ENCODE measurements at regions not wholly inside any gene's neighbourhood (a gene's known extent, or its start where the extent isn't known, plus 50 kb on each side); places are given as distances from the start of the nearest gene placed in this dataset.

DNA sequence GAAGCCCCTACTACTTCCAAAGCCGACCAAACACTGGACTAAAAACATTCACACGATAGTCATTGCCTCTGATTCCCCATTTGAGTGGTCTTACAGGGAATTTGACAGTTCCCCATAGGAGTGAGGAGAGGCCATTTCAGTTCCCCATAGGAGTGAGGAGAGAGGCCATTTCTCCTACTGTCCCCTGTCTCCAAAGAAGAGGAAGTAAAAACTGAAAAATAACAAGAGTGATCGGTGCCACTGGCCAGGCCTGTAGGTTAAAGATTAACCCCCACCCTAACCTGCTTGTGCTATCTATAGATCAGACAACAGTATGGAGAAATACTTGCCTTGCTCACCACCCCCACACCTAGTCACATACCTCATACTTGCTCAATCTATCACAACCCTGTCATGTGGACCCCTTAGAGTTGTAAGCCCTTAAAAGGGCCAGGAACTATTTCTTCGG is 204.0 kb upstream of the MOCS1 start (continued):
- TF ChIP-seq HNF1A (IDR thresholded peaks at IDR 0.05; ENCODE audit: low read depth) (peak; percentile 93), HNF1A (CRISPR knock-in tag; IDR thresholded peaks at IDR 0.05; ENCODE audit: borderline replicate concordance) (peak; percentile 96), POLR2G (IDR thresholded peaks at IDR 0.05; ENCODE audit: low read depth, low read length) (peak; percentile 46; the same call in 1 of the 2 replicates), KAT7 (CRISPR knock-in tag; IDR thresholded peaks at IDR 0.05; ENCODE audit: borderline replicate concordance) (no peak), ISL2 (CRISPR knock-in tag; IDR thresholded peaks at IDR 0.05) (0 out of 2 replicates have a peak, but pooled peaks have one; percentile 32), ZNF607 (CRISPR knock-in tag; IDR thresholded peaks at IDR 0.05; ENCODE audit: borderline replicate concordance) (peak; percentile 44; the same call in 1 of the 2 replicates), HINFP (CRISPR knock-in tag; IDR thresholded peaks at IDR 0.05; ENCODE audit: low read depth) (no peak), ZNF740 (CRISPR knock-in tag; IDR thresholded peaks at IDR 0.05) (peak; percentile 64; the same call in 1 of the 2 replicates), FOXK1 (CRISPR knock-in tag; IDR thresholded peaks at IDR 0.05; ENCODE audit: borderline replicate concordance, low read depth) (peak; percentile 26; the same call in 1 of the 2 replicates), IRF2 (CRISPR knock-in tag; IDR thresholded peaks at IDR 0.05) (0 out of 2 replicates have a peak, but pooled peaks have one; percentile 13), GATAD1 (CRISPR knock-in tag; IDR thresholded peaks at IDR 0.05) (peak; percentile 53), ZFP1 (CRISPR knock-in tag; IDR thresholded peaks at IDR 0.05) (0 out of 2 replicates have a peak, but pooled peaks have one; percentile 50), ARID3A (IDR thresholded peaks at IDR 0.05; ENCODE audit: low read depth, low read length) (peak; percentile 78), EP300 (IDR thresholded peaks at IDR 0.05; ENCODE audit: low read depth in 2 of 2, low read length in 2 of 2) (peak in 1 of 2 experiments; percentile 67; a peak in 2 of 4 replicates), EP300 (CRISPR knock-in tag; IDR thresholded peaks at IDR 0.05; ENCODE audit: borderline replicate concordance) (peak; percentile 29; the same call in 1 of the 2 replicates), TEAD3 (CRISPR knock-in tag; optimal IDR thresholded peaks at IDR 0.05; ENCODE audit: borderline replicate concordance) (peak; percentile 90), ZBTB20 (CRISPR knock-in tag; IDR thresholded peaks at IDR 0.05; ENCODE audit: borderline replicate concordance, low read depth) (peak; percentile 94; the same call in 1 of the 2 replicates), NFKB2 (CRISPR knock-in tag; IDR thresholded peaks at IDR 0.05; ENCODE audit: borderline replicate concordance) (no peak), ETV6 (CRISPR knock-in tag; conservative IDR thresholded peaks at IDR 0.05) (no peak), ZFY (CRISPR knock-in tag; IDR thresholded peaks at IDR 0.05) (peak; percentile 62), ZNF256 (CRISPR knock-in tag; conservative IDR thresholded peaks at IDR 0.05) (no peak)
- TF ChIP-seq, protein P1, sequence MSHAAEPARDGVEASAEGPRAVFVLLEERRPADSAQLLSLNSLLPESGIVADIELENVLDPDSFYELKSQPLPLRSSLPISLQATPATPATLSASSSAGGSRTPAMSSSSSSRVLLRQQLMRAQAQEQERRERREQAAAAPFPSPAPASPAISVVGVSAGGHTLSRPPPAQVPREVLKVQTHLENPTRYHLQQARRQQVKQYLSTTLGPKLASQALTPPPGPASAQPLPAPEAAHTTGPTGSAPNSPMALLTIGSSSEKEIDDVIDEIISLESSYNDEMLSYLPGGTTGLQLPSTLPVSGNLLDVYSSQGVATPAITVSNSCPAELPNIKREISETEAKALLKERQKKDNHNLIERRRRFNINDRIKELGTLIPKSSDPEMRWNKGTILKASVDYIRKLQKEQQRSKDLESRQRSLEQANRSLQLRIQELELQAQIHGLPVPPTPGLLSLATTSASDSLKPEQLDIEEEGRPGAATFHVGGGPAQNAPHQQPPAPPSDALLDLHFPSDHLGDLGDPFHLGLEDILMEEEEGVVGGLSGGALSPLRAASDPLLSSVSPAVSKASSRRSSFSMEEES (CRISPR knock-in tag; IDR thresholded peaks at IDR 0.05): peak; percentile 65
